ENCODE measurements at regions not wholly inside any gene's neighbourhood (a gene's known extent, or its start where the extent isn't known, plus 50 kb on each side); places are given as distances from the start of the nearest gene placed in this dataset.

DNA sequence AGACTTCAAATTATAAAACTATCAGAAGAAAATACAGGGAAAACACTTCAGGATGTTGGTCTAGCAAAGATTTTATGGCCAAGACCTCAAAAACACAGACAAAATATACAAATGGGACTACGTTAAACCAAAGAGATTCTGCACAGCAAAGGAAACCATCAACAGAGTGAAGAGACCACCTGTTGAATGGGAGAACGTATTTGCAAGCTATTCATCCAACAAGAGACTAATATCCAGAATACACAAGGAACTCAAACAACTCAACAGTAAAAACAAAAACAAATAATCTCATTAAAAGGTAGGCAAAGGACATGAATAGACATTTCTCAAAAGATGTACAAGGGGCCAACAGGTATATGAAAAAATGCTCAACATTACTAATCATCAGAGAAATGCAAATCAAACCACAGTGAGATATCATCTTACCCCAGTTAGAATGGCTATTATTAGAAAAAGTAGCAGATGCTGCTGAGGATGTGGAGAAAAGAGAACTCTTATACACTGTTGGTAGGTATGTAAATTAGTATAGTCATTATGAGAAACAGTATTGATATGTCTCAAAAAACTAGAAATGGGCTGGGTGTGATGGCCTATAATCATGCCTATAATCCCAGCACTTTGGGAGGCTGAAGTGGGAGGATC lies 112.6 kb downstream of the LRIG2 start:
- no peaks in the 10 kb centered on the region for H3K27me3 ChIP-seq (ENCODE audit: control insufficient read depth in 4 of 4, insufficient read depth in 4 of 4, low read length in 3 of 4)
- no peak overlapping the region for H3K4me3 ChIP-seq (ENCODE audit: low read depth in 1 of 3, low read length in 3 of 3)
- DNase-seq (ENCODE audit: low spot score): no peak
- H3K36me3 ChIP-seq (ENCODE audit: control insufficient read depth in 4 of 4, insufficient read depth in 3 of 4, low read depth in 1 of 4, low read length in 3 of 4): no peaks in the 10 kb centered on the region
- WGBS: 86% methylated on average over 2 of the region's 2 CpGs
- no peak overlapping the region for H3K27ac ChIP-seq (ENCODE audit: low read depth in 1 of 2, low read length in 2 of 2)
- H3K4me1 ChIP-seq (ENCODE audit: control insufficient read depth in 4 of 4, insufficient read depth in 4 of 4, low read length in 3 of 4): no peaks in the 10 kb centered on the region
- no peak overlapping the region for H3K9ac ChIP-seq (ENCODE audit: low read depth in 1 of 2, low read length in 2 of 2)
- peaks cover 0 to 3% (median 0%) of the 10 kb centered on the region in 4 donors for H3K9me3 ChIP-seq (ENCODE audit: control insufficient read depth in 4 of 4, low read length in 3 of 4)
- TF ChIP-seq TAF1 (conservative IDR thresholded peaks at IDR 0.05): no peak
- no peak for TF ChIP-seq NR2F2 (IDR thresholded peaks at IDR 0.05)
- TF ChIP-seq, protein P1, sequence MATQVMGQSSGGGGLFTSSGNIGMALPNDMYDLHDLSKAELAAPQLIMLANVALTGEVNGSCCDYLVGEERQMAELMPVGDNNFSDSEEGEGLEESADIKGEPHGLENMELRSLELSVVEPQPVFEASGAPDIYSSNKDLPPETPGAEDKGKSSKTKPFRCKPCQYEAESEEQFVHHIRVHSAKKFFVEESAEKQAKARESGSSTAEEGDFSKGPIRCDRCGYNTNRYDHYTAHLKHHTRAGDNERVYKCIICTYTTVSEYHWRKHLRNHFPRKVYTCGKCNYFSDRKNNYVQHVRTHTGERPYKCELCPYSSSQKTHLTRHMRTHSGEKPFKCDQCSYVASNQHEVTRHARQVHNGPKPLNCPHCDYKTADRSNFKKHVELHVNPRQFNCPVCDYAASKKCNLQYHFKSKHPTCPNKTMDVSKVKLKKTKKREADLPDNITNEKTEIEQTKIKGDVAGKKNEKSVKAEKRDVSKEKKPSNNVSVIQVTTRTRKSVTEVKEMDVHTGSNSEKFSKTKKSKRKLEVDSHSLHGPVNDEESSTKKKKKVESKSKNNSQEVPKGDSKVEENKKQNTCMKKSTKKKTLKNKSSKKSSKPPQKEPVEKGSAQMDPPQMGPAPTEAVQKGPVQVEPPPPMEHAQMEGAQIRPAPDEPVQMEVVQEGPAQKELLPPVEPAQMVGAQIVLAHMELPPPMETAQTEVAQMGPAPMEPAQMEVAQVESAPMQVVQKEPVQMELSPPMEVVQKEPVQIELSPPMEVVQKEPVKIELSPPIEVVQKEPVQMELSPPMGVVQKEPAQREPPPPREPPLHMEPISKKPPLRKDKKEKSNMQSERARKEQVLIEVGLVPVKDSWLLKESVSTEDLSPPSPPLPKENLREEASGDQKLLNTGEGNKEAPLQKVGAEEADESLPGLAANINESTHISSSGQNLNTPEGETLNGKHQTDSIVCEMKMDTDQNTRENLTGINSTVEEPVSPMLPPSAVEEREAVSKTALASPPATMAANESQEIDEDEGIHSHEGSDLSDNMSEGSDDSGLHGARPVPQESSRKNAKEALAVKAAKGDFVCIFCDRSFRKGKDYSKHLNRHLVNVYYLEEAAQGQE (IDR thresholded peaks at IDR 0.05): no peak
- no peak for TF ChIP-seq RXRA (IDR thresholded peaks at IDR 0.05)
- no peak for TF ChIP-seq HNF4A (conservative IDR thresholded peaks at IDR 0.05)
- TF ChIP-seq, protein P2, sequence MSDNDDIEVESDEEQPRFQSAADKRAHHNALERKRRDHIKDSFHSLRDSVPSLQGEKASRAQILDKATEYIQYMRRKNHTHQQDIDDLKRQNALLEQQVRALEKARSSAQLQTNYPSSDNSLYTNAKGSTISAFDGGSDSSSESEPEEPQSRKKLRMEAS (IDR thresholded peaks at IDR 0.05): no peak
- no peak for TF ChIP-seq SP1 (IDR thresholded peaks at IDR 0.05)
- TF ChIP-seq YY1 (IDR thresholded peaks at IDR 0.05): no peak
- TF ChIP-seq FOXA1 (IDR thresholded peaks at IDR 0.05): no peak
- TF ChIP-seq HNF4G (IDR thresholded peaks at IDR 0.05): no peak
- TF ChIP-seq ATF3 (IDR thresholded peaks at IDR 0.05): no peak
- TF ChIP-seq ZBTB33 (IDR thresholded peaks at IDR 0.05): no peak
- no peak for TF ChIP-seq FOXA2 (IDR thresholded peaks at IDR 0.05)
- TF ChIP-seq, protein P3, sequence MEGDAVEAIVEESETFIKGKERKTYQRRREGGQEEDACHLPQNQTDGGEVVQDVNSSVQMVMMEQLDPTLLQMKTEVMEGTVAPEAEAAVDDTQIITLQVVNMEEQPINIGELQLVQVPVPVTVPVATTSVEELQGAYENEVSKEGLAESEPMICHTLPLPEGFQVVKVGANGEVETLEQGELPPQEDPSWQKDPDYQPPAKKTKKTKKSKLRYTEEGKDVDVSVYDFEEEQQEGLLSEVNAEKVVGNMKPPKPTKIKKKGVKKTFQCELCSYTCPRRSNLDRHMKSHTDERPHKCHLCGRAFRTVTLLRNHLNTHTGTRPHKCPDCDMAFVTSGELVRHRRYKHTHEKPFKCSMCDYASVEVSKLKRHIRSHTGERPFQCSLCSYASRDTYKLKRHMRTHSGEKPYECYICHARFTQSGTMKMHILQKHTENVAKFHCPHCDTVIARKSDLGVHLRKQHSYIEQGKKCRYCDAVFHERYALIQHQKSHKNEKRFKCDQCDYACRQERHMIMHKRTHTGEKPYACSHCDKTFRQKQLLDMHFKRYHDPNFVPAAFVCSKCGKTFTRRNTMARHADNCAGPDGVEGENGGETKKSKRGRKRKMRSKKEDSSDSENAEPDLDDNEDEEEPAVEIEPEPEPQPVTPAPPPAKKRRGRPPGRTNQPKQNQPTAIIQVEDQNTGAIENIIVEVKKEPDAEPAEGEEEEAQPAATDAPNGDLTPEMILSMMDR (IDR thresholded peaks at IDR 0.05; ENCODE audit: low read depth, low read length, missing input control): no peak
- TF ChIP-seq JUND (IDR thresholded peaks at IDR 0.05): no peak

DNA sequence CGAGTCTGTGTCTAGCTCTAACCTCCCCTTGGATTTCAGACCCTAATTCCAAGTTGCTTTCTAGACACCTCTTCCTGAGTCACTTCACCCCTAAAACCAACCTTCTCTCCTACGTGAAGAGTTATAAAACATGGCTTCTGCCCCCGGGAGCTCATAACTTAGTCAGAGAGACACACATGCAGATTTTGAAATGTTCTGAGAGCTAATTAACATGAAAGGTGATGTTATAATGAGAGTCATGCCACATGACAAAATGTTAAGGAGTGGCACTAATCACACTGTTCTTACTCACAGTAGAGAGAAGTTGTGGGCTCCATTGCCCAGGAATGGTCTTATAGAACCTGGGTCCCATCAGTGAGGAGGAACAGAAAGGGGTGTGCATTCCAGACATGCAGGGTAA lies 117.1 kb downstream of the LRIG2 start:
- no peak overlapping the region for H3K9ac ChIP-seq (ENCODE audit: low read depth in 1 of 2, low read length in 2 of 2)
- H3K4me3 ChIP-seq (ENCODE audit: low read depth in 1 of 3, low read length in 3 of 3): no peak overlapping the region
- H3K4me1 ChIP-seq (ENCODE audit: control insufficient read depth in 4 of 4, insufficient read depth in 4 of 4, low read length in 3 of 4): no peaks in the 10 kb centered on the region
- H3K9me3 ChIP-seq (ENCODE audit: control insufficient read depth in 4 of 4, low read length in 3 of 4): peaks cover 0 to 1% (median 0%) of the 10 kb centered on the region in 4 donors
- WGBS: 87% methylated on average over 3 of the region's 3 CpGs
- no peak for DNase-seq (ENCODE audit: low spot score)
- no peaks in the 10 kb centered on the region for H3K36me3 ChIP-seq (ENCODE audit: control insufficient read depth in 4 of 4, insufficient read depth in 3 of 4, low read depth in 1 of 4, low read length in 3 of 4)
- H3K27ac ChIP-seq (ENCODE audit: low read depth in 1 of 2, low read length in 2 of 2): no peak overlapping the region
- H3K27me3 ChIP-seq (ENCODE audit: control insufficient read depth in 4 of 4, insufficient read depth in 4 of 4, low read length in 3 of 4): no peaks in the 10 kb centered on the region
- TF ChIP-seq EGR1 (IDR thresholded peaks at IDR 0.05; ENCODE audit: low read depth in 2 of 2) (no peak), SP1 (IDR thresholded peaks at IDR 0.05) (no peak), GABPA (IDR thresholded peaks at IDR 0.05 in 1 of 2, conservative IDR thresholded peaks at IDR 0.05 in 1 of 2) (no peak), NR2F2 (IDR thresholded peaks at IDR 0.05) (no peak), RXRA (IDR thresholded peaks at IDR 0.05) (no peak), HNF4A (conservative IDR thresholded peaks at IDR 0.05) (no peak), FOXA1 (IDR thresholded peaks at IDR 0.05) (no peak), JUND (IDR thresholded peaks at IDR 0.05) (no peak), HNF4G (IDR thresholded peaks at IDR 0.05) (no peak), ZBTB33 (IDR thresholded peaks at IDR 0.05) (no peak), TAF1 (conservative IDR thresholded peaks at IDR 0.05) (no peak), FOXA2 (IDR thresholded peaks at IDR 0.05) (no peak), RAD21 (IDR thresholded peaks at IDR 0.05) (no peak), YY1 (IDR thresholded peaks at IDR 0.05) (no peak)
- TF ChIP-seq, protein P3 (IDR thresholded peaks at IDR 0.05; ENCODE audit: low read depth, low read length, missing input control): no peak
- TF ChIP-seq, protein P2 (IDR thresholded peaks at IDR 0.05): no peak
